ENCODE measurements at regions not wholly inside any gene's neighbourhood (a gene's known extent, or its start where the extent isn't known, plus 50 kb on each side); places are given as distances from the start of the nearest gene placed in this dataset.

DNA sequence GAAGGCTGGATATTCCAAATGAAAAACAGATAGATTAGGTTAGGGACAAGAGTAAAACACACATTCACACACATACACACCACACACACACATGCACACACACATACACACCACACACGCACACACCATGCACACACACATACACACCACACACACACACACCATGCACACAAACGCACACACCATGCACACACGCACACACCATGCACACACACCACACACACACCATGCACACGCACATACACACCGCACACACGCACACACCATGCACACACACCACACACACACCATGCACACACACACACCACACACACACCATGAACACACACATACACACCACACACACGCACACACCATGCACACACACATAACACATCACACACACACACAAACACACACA, 203.7 kb upstream of the ZFHX3 start:
- Histone ChIP-seq H3K36me3 (replicated peaks) (no peaks in the 10 kb centered on the region), H3K4me3 (ENCODE audit: low read depth, low read length) (no peak overlapping the region), H3K27me3 (replicated peaks) (no peaks in the 10 kb centered on the region), H3K27ac (no peak overlapping the region)
- TF ChIP-seq, protein P1, sequence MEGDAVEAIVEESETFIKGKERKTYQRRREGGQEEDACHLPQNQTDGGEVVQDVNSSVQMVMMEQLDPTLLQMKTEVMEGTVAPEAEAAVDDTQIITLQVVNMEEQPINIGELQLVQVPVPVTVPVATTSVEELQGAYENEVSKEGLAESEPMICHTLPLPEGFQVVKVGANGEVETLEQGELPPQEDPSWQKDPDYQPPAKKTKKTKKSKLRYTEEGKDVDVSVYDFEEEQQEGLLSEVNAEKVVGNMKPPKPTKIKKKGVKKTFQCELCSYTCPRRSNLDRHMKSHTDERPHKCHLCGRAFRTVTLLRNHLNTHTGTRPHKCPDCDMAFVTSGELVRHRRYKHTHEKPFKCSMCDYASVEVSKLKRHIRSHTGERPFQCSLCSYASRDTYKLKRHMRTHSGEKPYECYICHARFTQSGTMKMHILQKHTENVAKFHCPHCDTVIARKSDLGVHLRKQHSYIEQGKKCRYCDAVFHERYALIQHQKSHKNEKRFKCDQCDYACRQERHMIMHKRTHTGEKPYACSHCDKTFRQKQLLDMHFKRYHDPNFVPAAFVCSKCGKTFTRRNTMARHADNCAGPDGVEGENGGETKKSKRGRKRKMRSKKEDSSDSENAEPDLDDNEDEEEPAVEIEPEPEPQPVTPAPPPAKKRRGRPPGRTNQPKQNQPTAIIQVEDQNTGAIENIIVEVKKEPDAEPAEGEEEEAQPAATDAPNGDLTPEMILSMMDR (IDR thresholded peaks at IDR 0.05; ENCODE audit: low read depth, low read length, missing control alignments): no peak
- in situ Hi-C loops (cut with HindIII; ENCODE audit: low pct_ligation_motif_present, low sequenced_read_pairs): no loop called here
- DNase-seq: no peak

DNA sequence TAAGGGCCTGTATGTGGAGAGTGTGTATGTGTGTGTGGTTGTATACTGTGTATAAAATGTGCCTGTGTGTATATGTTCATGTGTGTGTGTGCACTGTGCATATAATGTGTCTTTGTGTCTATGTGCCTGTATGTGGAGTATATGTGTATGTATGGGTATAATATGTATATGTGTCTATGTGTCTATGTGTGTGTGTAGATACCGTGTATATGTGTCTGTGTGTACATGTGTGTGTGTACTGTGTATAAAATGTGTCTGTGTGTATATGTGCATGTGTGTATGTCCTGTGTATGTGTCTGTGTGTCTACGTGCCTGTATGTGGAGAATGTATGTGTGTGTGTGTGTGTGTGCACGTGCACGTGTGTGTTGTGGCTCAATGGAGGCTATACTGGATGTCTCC, 200.4 kb upstream of the ZFHX3 start:
- Histone ChIP-seq H3K27me3 (replicated peaks) (no peaks in the 10 kb centered on the region), H3K4me3 (ENCODE audit: low read depth, low read length) (no peak overlapping the region), H3K36me3 (replicated peaks) (no peaks in the 10 kb centered on the region), H3K27ac (no peak overlapping the region)
- in situ Hi-C loops (cut with HindIII; ENCODE audit: low pct_ligation_motif_present, low sequenced_read_pairs): no loop called here
- TF ChIP-seq, protein P1 (IDR thresholded peaks at IDR 0.05; ENCODE audit: low read depth, low read length, missing control alignments): no peak
- no peak for DNase-seq

DNA sequence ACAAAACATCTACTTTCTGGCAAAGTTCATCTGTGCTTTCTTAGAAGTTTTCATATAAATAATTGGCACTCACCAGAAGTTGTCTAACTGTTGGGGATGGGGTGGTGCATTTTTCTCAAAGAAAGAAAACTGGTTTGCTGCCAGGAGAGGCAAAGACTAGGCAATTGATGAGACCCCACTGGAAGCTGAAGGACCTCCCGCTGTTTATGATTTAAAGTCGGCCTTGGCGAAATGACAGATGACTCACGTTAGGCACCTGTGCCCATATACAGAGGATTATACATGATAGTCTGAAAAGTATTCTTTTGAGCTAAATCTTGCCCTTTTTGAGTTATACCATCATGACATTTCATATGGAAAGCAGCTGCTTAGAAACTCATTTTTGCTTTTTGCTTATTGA, 193.0 kb upstream of the ZFHX3 start:
- in situ Hi-C loops (cut with HindIII; ENCODE audit: low pct_ligation_motif_present, low sequenced_read_pairs): no loop called here

DNA sequence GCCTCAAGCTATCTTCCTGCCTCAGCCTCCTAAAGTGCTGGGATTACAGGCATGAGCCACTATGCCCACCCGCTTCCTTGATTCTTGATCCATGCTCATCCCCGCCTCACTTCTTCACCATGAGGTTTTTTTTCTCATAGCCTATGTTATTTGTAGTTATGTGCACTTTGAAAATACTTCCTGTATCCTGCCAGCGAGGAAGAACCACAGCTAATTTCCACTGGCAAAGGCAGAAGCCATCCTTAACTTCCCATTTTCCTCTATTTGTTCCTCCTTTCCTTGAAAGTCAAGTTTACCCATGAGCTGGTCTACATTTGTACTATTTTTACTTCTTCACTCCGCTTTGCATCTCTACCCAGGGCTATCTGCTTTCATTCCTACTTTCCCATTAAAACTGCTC, 189.7 kb upstream of the ZFHX3 start:
- TF ChIP-seq, protein P1 (IDR thresholded peaks at IDR 0.05; ENCODE audit: low read depth, low read length, missing control alignments): no peak
- Histone ChIP-seq H3K36me3 (replicated peaks) (no peaks in the 10 kb centered on the region), H3K27ac (no peak overlapping the region), H3K4me3 (ENCODE audit: low read depth, low read length) (no peak overlapping the region), H3K27me3 (replicated peaks) (no peaks in the 10 kb centered on the region)
- in situ Hi-C loops (cut with HindIII; ENCODE audit: low pct_ligation_motif_present, low sequenced_read_pairs): no loop called here
- no peak for DNase-seq

More for the DNA sequence above, 193.0 kb upstream of the ZFHX3 start:
- H3K27ac ChIP-seq: no peak overlapping the region
- no peak overlapping the region for H3K4me3 ChIP-seq (ENCODE audit: low read depth, low read length)
- TF ChIP-seq, protein P1 (IDR thresholded peaks at IDR 0.05; ENCODE audit: low read depth, low read length, missing control alignments): no peak
- H3K36me3 ChIP-seq (replicated peaks): no peaks in the 10 kb centered on the region
- DNase-seq: no peak
- H3K27me3 ChIP-seq (replicated peaks): no peaks in the 10 kb centered on the region

DNA sequence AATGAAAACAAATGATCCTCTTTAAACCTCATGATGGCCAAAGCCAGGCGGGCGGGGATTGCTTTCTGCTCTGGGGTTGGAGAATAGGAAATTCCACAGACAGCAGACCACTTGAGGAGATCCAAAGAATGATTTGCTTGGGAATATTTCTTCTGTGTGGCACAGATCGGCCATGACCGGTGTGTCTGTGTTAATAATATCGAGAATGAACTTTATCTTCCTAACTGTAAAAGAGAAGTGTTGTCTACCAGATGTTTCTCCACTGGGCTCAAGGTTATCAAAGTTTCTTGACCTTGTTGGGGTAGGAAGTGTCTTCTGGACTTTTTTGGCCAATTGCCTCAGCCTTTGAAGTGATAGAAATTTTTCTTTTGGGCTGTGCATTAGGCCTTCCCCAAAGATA, 186.6 kb upstream of the ZFHX3 start:
- TF ChIP-seq, protein P1 (IDR thresholded peaks at IDR 0.05; ENCODE audit: low read depth, low read length, missing control alignments): no peak
- H3K27me3 ChIP-seq (replicated peaks): no peaks in the 10 kb centered on the region
- in situ Hi-C loops (cut with HindIII; ENCODE audit: low pct_ligation_motif_present, low sequenced_read_pairs): no loop called here
- no peaks in the 10 kb centered on the region for H3K36me3 ChIP-seq (replicated peaks)
- DNase-seq: no peak
- H3K4me3 ChIP-seq (ENCODE audit: low read depth, low read length): no peak overlapping the region
- no peak overlapping the region for H3K27ac ChIP-seq

DNA sequence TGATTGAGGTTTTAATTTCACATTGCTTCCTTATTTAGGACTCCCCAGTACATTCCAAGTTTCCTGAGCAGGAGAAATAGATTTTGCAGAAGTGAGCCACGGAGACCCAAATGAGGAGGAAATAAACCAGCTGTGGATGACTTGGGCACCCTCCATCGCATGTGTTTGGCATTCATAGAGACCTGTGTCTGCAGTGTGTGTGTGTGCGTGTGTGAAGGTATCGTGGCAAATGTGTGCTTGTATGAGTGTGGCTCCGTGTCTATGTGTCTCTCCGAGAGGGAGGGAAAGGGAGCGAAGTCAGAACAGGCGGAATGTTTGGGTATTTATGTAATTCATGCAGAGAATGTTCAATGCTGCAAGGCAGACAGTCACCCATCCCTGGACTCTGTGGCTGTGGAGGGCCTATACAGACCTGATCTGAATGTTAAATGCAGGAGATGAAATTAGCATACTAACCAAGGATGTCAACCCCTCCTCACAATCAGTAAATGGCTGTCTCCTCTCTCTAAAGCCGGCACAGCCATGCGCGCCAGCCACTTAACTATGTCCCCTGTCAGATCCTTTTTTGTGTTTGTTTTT, 186.0 kb upstream of the ZFHX3 start:
- Histone ChIP-seq H3K36me3 (replicated peaks) (no peaks in the 10 kb centered on the region), H3K27ac (no peak overlapping the region), H3K4me3 (ENCODE audit: low read depth, low read length) (no peak overlapping the region), H3K27me3 (replicated peaks) (no peaks in the 10 kb centered on the region)
- TF ChIP-seq, protein P1 (IDR thresholded peaks at IDR 0.05; ENCODE audit: low read depth, low read length, missing control alignments): no peak
- peak; percentile 6 for DNase-seq
- in situ Hi-C loops (cut with HindIII; ENCODE audit: low pct_ligation_motif_present, low sequenced_read_pairs): no loop called here
